BJ (cell line): ENCODE measurements at regions not wholly inside any gene's neighbourhood (a gene's known extent, or its start where the extent isn't known, plus 50 kb on each side); places are given as distances from the start of the nearest gene placed in this dataset.
"Not testable (repeated sequence)": the region's sequence is repeated elsewhere in the genome, so short reads cannot be mapped to it uniquely, and the experiment has no call there.

Experiments
- CTCF ChIA-PET: fragments of 350-600 bp; formaldehyde crosslinking; extraction: SDS; loops from one replicate; lab custom pipeline; 2021; ENCODE audit warnings: antibody characterized with exemption, inconsistent platforms; lab: Yijun Ruan, JAX
- POLR2A ChIA-PET: fragments of 300-600 bp; sonication (Branson Sonifier 250); formaldehyde crosslinking; extraction: SDS; loops from one replicate; lab custom pipeline; 2021; ENCODE audit warnings: antibody characterized with exemption; lab: Charles Lee
- DNase-seq: peaks from one replicate; pipeline ENCODE4 v3.0.0-alpha.2; 2011; ENCODE audit warnings: low read depth
- H3K27me3 ChIP-seq: 2 replicates; pipeline ENCODE4 v1.6.0; 2011; ENCODE audit warnings: low read length; ENCODE audit not compliant: control insufficient read depth, insufficient read depth
- H3K36me3 ChIP-seq: 2 replicates; pipeline ENCODE4 v1.5.1; 2011; ENCODE audit warnings: low read length; ENCODE audit not compliant: control insufficient read depth, insufficient read depth
- H3K4me3 ChIP-seq: 2 replicates; pipeline ENCODE4 v1.5.1; 2011; ENCODE audit warnings: low read depth, mild to moderate bottlenecking, control low read depth, low read length
- CTCF ChIP-seq: IDR thresholded peaks from 2 replicates; pipeline ENCODE4 v1.5.1; 2011; ENCODE audit warnings: low read depth, mild to moderate bottlenecking, control low read depth, inconsistent platforms, low read length, moderate library complexity; ENCODE audit not compliant: insufficient read depth

- ChIA-PET CTCF (no interaction called here), POLR2A (no interaction called here)
- no peak for TF ChIP-seq CTCF
- H3K4me3 ChIP-seq, result no peak overlapping the region
- H3K27me3 ChIP-seq, result no peaks in the 10 kb centered on the region
- DNase-seq, result no peak
- no peaks in the 10 kb centered on the region for H3K36me3 ChIP-seq
These were observed 522.5 kb downstream of the RMST start for GRCh38 chr12:97984974-97985580.

GRCh38 chr12:97985834-97986233 lies 523.2 kb downstream of the RMST start:
- no peak for DNase-seq
- no peaks in the 10 kb centered on the region for H3K36me3 ChIP-seq
- no peaks in the 10 kb centered on the region for H3K27me3 ChIP-seq
- TF ChIP-seq CTCF, result no peak
- no peak overlapping the region for H3K4me3 ChIP-seq
- ChIA-PET POLR2A (no interaction called here), CTCF (no interaction called here)

- H3K4me3 ChIP-seq, H3K36me3 ChIP-seq, DNase-seq, POLR2A ChIA-PET, CTCF ChIA-PET, H3K27me3 ChIP-seq: not testable (repeated sequence)
These were observed 526.0 kb downstream of the RMST start for GRCh38 chr12:97988588-97988987.

- Histone ChIP-seq H3K4me3 (no peak overlapping the region), H3K36me3 (no peaks in the 10 kb centered on the region), H3K27me3 (no peaks in the 10 kb centered on the region)
- POLR2A ChIA-PET, result no interaction called here
- no peak for TF ChIP-seq CTCF
- no peak for DNase-seq
- CTCF ChIA-PET, result no interaction called here
These were observed 525.9 kb upstream of the TMPO start for GRCh38 chr12:97989366-97989940.

- Histone ChIP-seq H3K27me3 (no peaks in the 10 kb centered on the region), H3K36me3 (no peaks in the 10 kb centered on the region), H3K4me3 (no peak overlapping the region)
- ChIA-PET CTCF (no interaction called here), POLR2A (no interaction called here)
- no peak for TF ChIP-seq CTCF
- DNase-seq, result no peak
These were observed 520.5 kb upstream of the TMPO start for GRCh38 chr12:97994746-97995484.
